Stomach (tissue), 8 donors: ENCODE measurements at regions not wholly inside any gene's neighbourhood (a gene's known extent, or its start where the extent isn't known, plus 50 kb on each side); places are given as distances from the start of the nearest gene placed in this dataset.

ENCODE experiments used
- DNase-seq, 2 donors: peaks; one replicate each; pipeline versions ENCODE4 v3.0.0 to v3.0.0-alpha.2; 2013 to 2019
- H3K27ac ChIP-seq, 5 donors: fragments of 200-600 bp in 4 of 5; sonication (generic) in 4 of 5; one replicate each; pipeline ENCODE4 v1.5.1; 2013 to 2019; ENCODE audit warnings: mild to moderate bottlenecking in 1 of 5, moderate library complexity in 1 of 5
- H3K27me3 ChIP-seq, 3 donors: fragments of 200-600 bp; sonication (generic); one replicate each; pipeline ENCODE4 v1.5.1; 2017 to 2019; ENCODE audit warnings: mixed run types in 1 of 3
- H3K36me3 ChIP-seq, 4 donors: fragments of 200-600 bp; sonication (generic); 1 replicate in 3 of 4; 2 replicates in 1 of 4; pipeline ENCODE4 v1.5.1; 2016 to 2019
- H3K4me1 ChIP-seq, 4 donors: fragments of 200-600 bp; sonication (generic); one replicate each; pipeline ENCODE4 v1.5.1; 2016 to 2019
- H3K4me3 ChIP-seq, 4 donors: fragments of 200-600 bp; sonication (generic) in 3 of 4; one replicate each; pipeline ENCODE4 v1.5.1; 2016 to 2019; ENCODE audit warnings: mild to moderate bottlenecking in 1 of 4
- H3K9me3 ChIP-seq, 4 donors: fragments of 200-600 bp; sonication (generic); one replicate each; pipeline ENCODE4 v1.5.1; 2016 to 2019
- CTCF ChIP-seq, 7 experiments: fragments of 450-650 bp in 4 of 7; fragments of 200-600 bp in 3 of 7; sonication (generic) in 3 of 7; IDR thresholded peaks; one replicate each; pipeline ENCODE4 v1.5.1; 2016 to 2019; ENCODE audit warnings: antibody characterized with exemption in 7 of 7, control low read depth in 2 of 7, mild to moderate bottlenecking in 1 of 7
- EP300 ChIP-seq: sonication (generic); formaldehyde crosslinking; IDR thresholded peaks from one replicate; pipeline ENCODE4 v1.6.1; 2017; ENCODE audit warnings: antibody characterized with exemption
- POLR2A ChIP-seq, 4 donors: fragments of 450-650 bp; IDR thresholded peaks; one replicate each; pipeline ENCODE4 v1.6.1; 2016; ENCODE audit warnings: antibody characterized with exemption in 4 of 4, control low read depth in 2 of 4, mild to moderate bottlenecking in 1 of 4, moderate library complexity in 1 of 4
- POLR2AphosphoS5 ChIP-seq, 3 donors: sonication (generic); formaldehyde crosslinking; IDR thresholded peaks; one replicate each; pipeline ENCODE4 v1.6.1; 2016; ENCODE audit warnings: antibody characterized with exemption in 3 of 3
- WGBS, 5 donors: extraction: QIAGEN DNeasy Blood & Tissue Kit in 3 of 5; methylation state at CpG; one replicate each; pipeline versions ENCODE4 v1.1.5 to v1.1.7; 2013 to 2018; 5-methylcytosine and 5-hydroxymethylcytosine counted together
- intact Hi-C: fragments of 100-400 bp; cut with DNase I; formaldehyde crosslinking; loops from one replicate; pipeline ENCODE4 v1.15.1; 2023; ENCODE audit warnings: low total_unique reads
- donor health status: healthy with polysubstance abuse.
- donor health status: Bipolar disorder and iron deficiency.
- donor health status: healthy.

- Histone ChIP-seq H3K36me3 (no peaks in the 10 kb centered on the region), H3K9me3 (peaks cover 0 to 3% (median 0%) of the 10 kb centered on the region in 4 donors), H3K27me3 (peaks cover 7 to 95% (median 52%) of the 10 kb centered on the region in 3 donors), H3K4me3 (no peak overlapping the region), H3K4me1 (peaks cover 0 to 3% (median 0%) of the 10 kb centered on the region in 4 donors), H3K27ac (no peak overlapping the region)
- WGBS, 5 donors, result 41 to 57% (median 49%) methylated on average over 6 of the region's 6 CpGs
- no peak for TF ChIP-seq CTCF (IDR thresholded peaks at IDR 0.05)
- TF ChIP-seq EP300, result no peak
- no peak for TF ChIP-seq POLR2AphosphoS5 (IDR thresholded peaks at IDR 0.05)
- no peak for TF ChIP-seq POLR2A (IDR thresholded peaks at IDR 0.05)
- intact Hi-C loops, result no loop called here
- DNase-seq, result no peak
Observed at GRCh38 chr15:98582900-98583554, 65.3 kb upstream of the IGF1R start.

GRCh38 chr15:98583771-98584430, 64.4 kb upstream of the IGF1R start:
- 31 to 42% (median 36%) methylated on average over 5 of the region's 5 CpGs for WGBS, 5 donors
- TF ChIP-seq POLR2A (IDR thresholded peaks at IDR 0.05) (no peak), POLR2AphosphoS5 (IDR thresholded peaks at IDR 0.05) (no peak), CTCF (IDR thresholded peaks at IDR 0.05) (no peak), EP300 (no peak)
- no peak overlapping the region for H3K4me3 ChIP-seq
- intact Hi-C loops, result no loop called here
- DNase-seq, result peak in 1 of 2 donors; percentile 31
- no peak overlapping the region for H3K27ac ChIP-seq
- H3K9me3 ChIP-seq, result no peaks in the 10 kb centered on the region
- peaks cover 7 to 94% (median 52%) of the 10 kb centered on the region in 3 donors for H3K27me3 ChIP-seq
- no peaks in the 10 kb centered on the region for H3K36me3 ChIP-seq
- H3K4me1 ChIP-seq, result peaks cover 0 to 3% (median 0%) of the 10 kb centered on the region in 4 donors

- intact Hi-C loops, result no loop called here
- Histone ChIP-seq H3K9me3 (no peaks in the 10 kb centered on the region), H3K27ac (no peak overlapping the region), H3K4me3 (no peak overlapping the region), H3K27me3 (peaks cover 0 to 89% (median 47%) of the 10 kb centered on the region in 3 donors), H3K36me3 (no peaks in the 10 kb centered on the region), H3K4me1 (no peaks in the 10 kb centered on the region)
- no peak for TF ChIP-seq POLR2AphosphoS5 (IDR thresholded peaks at IDR 0.05)
- TF ChIP-seq EP300, result no peak
- TF ChIP-seq POLR2A (IDR thresholded peaks at IDR 0.05), result no peak
- TF ChIP-seq CTCF (IDR thresholded peaks at IDR 0.05), result no peak
- WGBS, 5 donors, result 29 to 49% (median 44%) methylated on average over 3 of the region's 3 CpGs
- DNase-seq, result peak in 1 of 2 donors; percentile 36
Observed at GRCh38 chr15:98586066-98586465, 62.3 kb upstream of the IGF1R start.

GRCh38 chr15:98592136-98592535, 56.2 kb upstream of the IGF1R start:
- intact Hi-C loops, result no loop called here
- 58 to 84% (median 74%) methylated on average over 10 to 12 of the region's 12 CpGs for WGBS, 5 donors
- Histone ChIP-seq H3K4me3 (no peak overlapping the region), H3K36me3 (no peaks in the 10 kb centered on the region), H3K27me3 (peaks cover 0 to 76% (median 19%) of the 10 kb centered on the region in 3 donors), H3K4me1 (no peaks in the 10 kb centered on the region), H3K27ac (no peak overlapping the region), H3K9me3 (no peaks in the 10 kb centered on the region)
- no peak for TF ChIP-seq POLR2A (IDR thresholded peaks at IDR 0.05)
- no peak for TF ChIP-seq CTCF (IDR thresholded peaks at IDR 0.05)
- TF ChIP-seq EP300, result no peak
- no peak for TF ChIP-seq POLR2AphosphoS5 (IDR thresholded peaks at IDR 0.05)
- peak in 1 of 2 donors; percentile 10 for DNase-seq
